GM23248 (cell line): ENCODE measurements at regions not wholly inside any gene's neighbourhood (a gene's known extent, or its start where the extent isn't known, plus 50 kb on each side); places are given as distances from the start of the nearest gene placed in this dataset.
A peak's percentile ranks its signal among the peaks of the same experiment; 100 is the strongest.

ENCODE experiments used
- DNase-seq: peaks from one replicate; pipeline ENCODE4 v3.0.0-alpha.2; 2015
- H2AFZ ChIP-seq: fragments of 200-600 bp; sonication (generic); 2 replicates; pipeline ENCODE4 v1.6.1; 2016; ENCODE audit warnings: antibody characterized with exemption
- H3F3A ChIP-seq: fragments of 200-600 bp; sonication (generic); 2 replicates; pipeline ENCODE4 v1.6.1; 2016; ENCODE audit warnings: mild to moderate bottlenecking, antibody characterized with exemption, mixed run types; ENCODE audit not compliant: insufficient read depth
- H3K27ac ChIP-seq: fragments of 200-600 bp; sonication (generic); 2 replicates; pipeline ENCODE4 v1.5.1; 2016; ENCODE audit warnings: mild to moderate bottlenecking
- H3K27me3 ChIP-seq: fragments of 200-600 bp; sonication (generic); replicated peaks from 2 replicates; pipeline ENCODE4 v1.6.1; 2016; ENCODE audit warnings: mild to moderate bottlenecking; ENCODE audit not compliant: insufficient read depth
- H3K36me3 ChIP-seq: fragments of 200-600 bp; sonication (generic); 2 replicates; pipeline ENCODE4 v1.6.1; 2016; ENCODE audit warnings: low read depth, mild to moderate bottlenecking
- H3K4me1 ChIP-seq: fragments of 200-600 bp; sonication (generic); 2 replicates; pipeline ENCODE4 v1.6.1; 2016; ENCODE audit warnings: mild to moderate bottlenecking; ENCODE audit not compliant: insufficient read depth
- H3K4me2 ChIP-seq: fragments of 200-600 bp; sonication (generic); one replicate; pipeline ENCODE4 v1.6.1; 2016; ENCODE audit warnings: mild to moderate bottlenecking; ENCODE audit not compliant: unreplicated experiment
- H3K4me3 ChIP-seq: fragments of 200-600 bp; sonication (generic); 2 replicates; pipeline ENCODE4 v1.5.1; 2016; ENCODE audit warnings: mild to moderate bottlenecking
- H3K79me2 ChIP-seq: fragments of 200-600 bp; sonication (generic); 2 replicates; pipeline ENCODE4 v1.6.1; 2016; ENCODE audit warnings: mild to moderate bottlenecking; ENCODE audit not compliant: insufficient read depth
- H3K9ac ChIP-seq: fragments of 200-600 bp; sonication (generic); 2 replicates; pipeline ENCODE4 v1.6.1; 2016; ENCODE audit warnings: mild to moderate bottlenecking
- H3K9me2 ChIP-seq: fragments of 200-600 bp; sonication (generic); 2 replicates; pipeline ENCODE4 v1.6.1; 2016; ENCODE audit warnings: mixed run types, mild to moderate bottlenecking, moderate library complexity; ENCODE audit not compliant: insufficient read depth
- H3K9me3 ChIP-seq: fragments of 200-600 bp; sonication (generic); one replicate; pipeline ENCODE4 v1.6.1; 2017; ENCODE audit warnings: low read depth
- H4K20me1 ChIP-seq: fragments of 200-600 bp; sonication (generic); 2 replicates; pipeline ENCODE4 v1.6.0; 2016; ENCODE audit not compliant: insufficient read depth
- EZH2 ChIP-seq: fragments of 200-600 bp; sonication (generic); IDR thresholded peaks from 2 replicates; pipeline ENCODE4 v1.6.1; 2018; ENCODE audit warnings: antibody characterized with exemption, mild to moderate bottlenecking; ENCODE audit not compliant: insufficient read depth, poor library complexity, severe bottlenecking
- EZH2phosphoT487 ChIP-seq: fragments of 200-600 bp; sonication (generic); IDR thresholded peaks from 2 replicates; pipeline ENCODE4 v1.6.1; 2018; ENCODE audit warnings: antibody characterized with exemption, moderate library complexity, mild to moderate bottlenecking, low read depth; ENCODE audit not compliant: insufficient read depth
- WGBS, 2 experiments: methylation state at CpG; one replicate each; pipeline ENCODE4 v1.1.6; 2015 to 2017; ENCODE audit warnings: low lambda C conversion rate in 2 of 2, low coverage in 1 of 2; ENCODE audit errors: missing lambda C conversion rate in 2 of 2; 5-methylcytosine and 5-hydroxymethylcytosine counted together
- in situ Hi-C: fragments of 300-500 bp; cut with MboI; formaldehyde crosslinking; loops from 2 replicates; pipeline ENCODE4 v1.15.0; 2020

DNA sequence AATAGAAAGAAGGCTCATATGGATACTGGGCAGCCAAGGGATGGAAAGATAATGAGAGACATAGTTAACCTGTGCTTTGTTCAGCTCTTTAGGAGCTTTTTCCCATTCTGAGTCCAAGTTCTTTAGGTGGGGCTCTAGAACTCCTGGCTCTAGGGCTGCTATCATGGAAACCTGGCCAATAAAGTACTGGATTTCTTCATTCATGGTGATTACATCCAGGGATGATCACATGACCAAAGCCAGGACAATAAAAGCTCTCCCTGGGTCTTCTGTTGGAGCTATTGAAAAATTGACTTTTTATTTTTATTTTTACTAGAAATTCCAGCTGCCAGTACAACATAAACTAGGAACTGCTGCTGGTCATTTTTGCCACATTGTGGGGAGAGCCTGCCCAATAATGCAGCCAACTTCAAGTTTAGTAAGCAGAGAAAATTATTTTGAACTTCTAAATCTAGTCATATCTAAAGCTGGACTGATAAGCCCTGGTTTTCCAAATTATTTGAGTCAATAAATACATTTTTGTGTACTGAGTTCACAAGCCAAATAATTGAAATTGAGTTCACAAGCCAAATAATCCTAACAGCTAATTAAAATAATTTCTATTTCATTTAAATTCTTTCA is 224.9 kb upstream of the STARD13 start:
- TF ChIP-seq EZH2phosphoT487 (no peak), EZH2 (no peak)
- no peak overlapping the region for H2AFZ ChIP-seq
- H3K79me2 ChIP-seq = no peaks in the 10 kb centered on the region
- H3K27me3 ChIP-seq = no peaks in the 10 kb centered on the region
- peak overlapping the region; percentile 86 for H3K27ac ChIP-seq
- no peaks in the 10 kb centered on the region for H3K9me2 ChIP-seq
- 0 out of 2 replicates have a peak overlapping the region, but pooled peaks have one; percentile 49 for H3K9ac ChIP-seq
- H3K4me1 ChIP-seq = peaks cover 33% of the 10 kb centered on the region
- H3K36me3 ChIP-seq = no peaks in the 10 kb centered on the region
- peaks cover 15% of the 10 kb centered on the region for H3F3A ChIP-seq
- no peaks in the 10 kb centered on the region for H3K9me3 ChIP-seq
- H3K4me3 ChIP-seq = no peak overlapping the region
- in situ Hi-C loops = no loop called here
- DNase-seq = peak; percentile 34
- H4K20me1 ChIP-seq = no peaks in the 10 kb centered on the region
- peak overlapping the region; percentile 7 for H3K4me2 ChIP-seq

DNA sequence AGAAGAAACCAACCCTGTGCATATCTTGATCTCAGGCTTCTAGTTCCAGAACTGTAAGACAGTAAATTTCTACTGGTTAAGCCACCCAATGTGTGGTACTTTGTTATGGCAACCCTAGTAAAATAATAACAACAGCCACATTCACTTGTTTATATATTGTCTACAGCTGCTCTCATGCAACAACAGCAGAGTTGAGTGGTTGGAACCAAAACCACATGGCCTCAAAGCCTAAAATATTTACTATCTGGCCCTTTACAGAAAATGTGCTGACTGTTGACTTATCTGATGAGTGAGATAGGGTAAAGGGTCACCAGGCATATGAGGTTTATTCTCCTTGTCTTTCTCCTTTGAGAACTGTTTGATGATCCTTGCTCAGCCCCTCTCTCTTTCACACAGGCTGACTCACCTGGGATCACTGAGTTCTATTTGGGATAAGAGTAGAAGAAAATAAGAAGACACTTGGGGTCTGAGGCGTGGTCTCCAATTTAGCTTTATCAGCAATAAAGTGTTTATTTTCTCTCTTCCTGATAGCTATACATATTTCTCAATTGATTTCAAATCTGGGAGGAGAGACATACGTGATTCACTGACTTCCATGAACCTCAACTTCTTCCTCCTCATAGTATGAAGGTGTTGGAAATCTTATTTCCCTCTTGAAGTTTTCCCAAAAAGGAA is 227.5 kb upstream of the STARD13 start:
- Histone ChIP-seq H3K27me3 (no peaks in the 10 kb centered on the region), H3K4me1 (peaks cover 33% of the 10 kb centered on the region), H4K20me1 (no peaks in the 10 kb centered on the region), H3K4me2 (no peak overlapping the region), H3K79me2 (no peaks in the 10 kb centered on the region), H2AFZ (no peak overlapping the region), H3K27ac (no peak overlapping the region), H3K9me3 (no peaks in the 10 kb centered on the region), H3F3A (peaks cover 15% of the 10 kb centered on the region), H3K9me2 (no peaks in the 10 kb centered on the region), H3K36me3 (no peaks in the 10 kb centered on the region), H3K4me3 (no peak overlapping the region), H3K9ac (no peak overlapping the region)
- DNase-seq = peak; percentile 30
- 92% methylated on average over 2 of the region's 2 CpGs for WGBS, 2 experiments
- no peak for TF ChIP-seq EZH2phosphoT487
- TF ChIP-seq EZH2 = no peak
- in situ Hi-C loops = no loop called here

DNA sequence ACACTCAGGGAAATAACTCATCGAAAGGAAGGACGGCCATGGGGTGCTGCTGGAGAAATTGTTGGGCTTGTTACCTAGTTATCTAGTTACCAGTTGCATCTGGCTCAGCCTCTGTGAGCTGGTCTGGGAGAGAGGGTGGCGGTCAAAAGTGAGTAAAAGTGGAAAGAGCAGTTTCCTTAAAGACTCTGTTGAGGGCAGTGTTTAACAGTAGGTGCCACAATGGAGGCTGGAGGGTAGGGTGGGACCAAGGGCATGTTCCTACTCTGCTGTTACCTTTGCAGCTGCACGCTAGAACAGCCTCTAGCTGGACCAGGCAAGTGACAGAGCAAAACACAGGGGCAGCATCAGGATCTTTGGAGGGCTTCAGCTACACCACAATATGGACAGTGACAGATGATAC is 228.8 kb upstream of the STARD13 start:
- no peak overlapping the region for H3K4me3 ChIP-seq
- no peak overlapping the region for H3K27ac ChIP-seq
- TF ChIP-seq EZH2phosphoT487 = no peak
- TF ChIP-seq EZH2 = no peak
- in situ Hi-C loops = no loop called here
- no peak overlapping the region for H2AFZ ChIP-seq
- peaks cover 23% of the 10 kb centered on the region for H3F3A ChIP-seq
- no peaks in the 10 kb centered on the region for H3K36me3 ChIP-seq
- WGBS, 2 experiments = 95% methylated on average over 4 of the region's 4 CpGs
- H3K9ac ChIP-seq = no peak overlapping the region
- no peaks in the 10 kb centered on the region for H3K27me3 ChIP-seq
- no peaks in the 10 kb centered on the region for H3K9me3 ChIP-seq
- peak; percentile 10 for DNase-seq
- no peak overlapping the region for H3K4me2 ChIP-seq
- no peaks in the 10 kb centered on the region for H3K79me2 ChIP-seq
- H3K9me2 ChIP-seq = no peaks in the 10 kb centered on the region
- peaks cover 35% of the 10 kb centered on the region for H3K4me1 ChIP-seq
- H4K20me1 ChIP-seq = no peaks in the 10 kb centered on the region

DNA sequence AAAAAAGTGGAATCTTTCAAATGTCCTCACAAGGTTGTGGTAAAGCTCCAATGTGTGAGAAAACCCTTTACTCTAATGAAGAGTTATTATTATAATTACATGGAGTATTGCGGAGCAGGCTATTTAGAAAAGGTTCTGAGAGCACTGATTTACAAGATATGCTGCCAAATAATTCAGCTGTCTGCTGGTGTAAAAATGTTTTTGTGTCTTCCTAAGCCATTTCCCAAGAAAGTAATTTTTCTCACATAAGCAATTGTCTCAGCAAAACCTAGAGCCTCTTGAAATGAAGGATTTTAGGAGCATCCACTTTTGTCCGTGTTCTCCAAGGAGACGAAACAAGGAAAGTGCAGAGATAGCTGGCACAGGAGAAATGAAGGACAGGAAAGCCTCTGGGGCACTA is 229.6 kb upstream of the STARD13 start:
- Histone ChIP-seq H3K27me3 (no peaks in the 10 kb centered on the region), H3K4me1 (peaks cover 34% of the 10 kb centered on the region), H3K27ac (no peak overlapping the region)

GRCh38 chr13:33518452-33518851 is 232.9 kb upstream of the STARD13 start:
- Histone ChIP-seq H3K27ac (no peak overlapping the region), H3F3A (peaks cover 30% of the 10 kb centered on the region), H3K9me2 (no peaks in the 10 kb centered on the region; the same call in 1 of the 2 replicates), H3K9me3 (no peaks in the 10 kb centered on the region), H3K4me1 (peaks cover 40% of the 10 kb centered on the region), H4K20me1 (no peaks in the 10 kb centered on the region), H3K27me3 (no peaks in the 10 kb centered on the region), H3K36me3 (no peaks in the 10 kb centered on the region), H3K4me3 (no peak overlapping the region), H3K79me2 (no peaks in the 10 kb centered on the region), H3K9ac (no peak overlapping the region), H2AFZ (0 out of 2 replicates have a peak overlapping the region, but pooled peaks have one; percentile 5), H3K4me2 (no peak overlapping the region)
- in situ Hi-C loops = no loop called here
- TF ChIP-seq EZH2 (no peak), EZH2phosphoT487 (no peak)
- DNase-seq = no peak
- WGBS, 2 experiments = 76% methylated on average over 2 of the region's 2 CpGs

More for the DNA sequence above, 229.6 kb upstream of the STARD13 start:
- Histone ChIP-seq H3K36me3 (no peaks in the 10 kb centered on the region), H2AFZ (no peak overlapping the region), H3F3A (peaks cover 24% of the 10 kb centered on the region), H3K4me3 (no peak overlapping the region), H3K79me2 (no peaks in the 10 kb centered on the region), H3K9me2 (no peaks in the 10 kb centered on the region), H3K9me3 (no peaks in the 10 kb centered on the region), H3K4me2 (no peak overlapping the region), H4K20me1 (no peaks in the 10 kb centered on the region), H3K9ac (no peak overlapping the region)
- in situ Hi-C loops = no loop called here
- WGBS, 2 experiments = 97 to 98% methylated on average over 3 of the region's 3 CpGs
- TF ChIP-seq EZH2 (no peak), EZH2phosphoT487 (no peak)
- no peak for DNase-seq
